Kidney glomerular epithelial cell (primary cell): ENCODE measurements at regions not wholly inside any gene's neighbourhood (a gene's known extent, or its start where the extent isn't known, plus 50 kb on each side); places are given as distances from the start of the nearest gene placed in this dataset.
A peak's percentile ranks its signal among the peaks of the same experiment; 100 is the strongest.

ENCODE experiments used
- DNase-seq: peaks from one replicate; lab custom pipeline; 2025; lab: John Stamatoyannopoulos, UW

- no peak for DNase-seq
Observed at GRCh38 chr2:147792966-147793617, 51.7 kb upstream of the ACVR2A start.

- no peak for DNase-seq
Observed at GRCh38 chr2:147790580-147790979, 54.2 kb upstream of the ACVR2A start.

- no peak for DNase-seq
Observed at GRCh38 chr2:147789720-147790119, 55.1 kb upstream of the ACVR2A start.

GRCh38 chr2:147789287-147789686 is 55.5 kb upstream of the ACVR2A start:
- DNase-seq, result no peak

GRCh38 chr2:147782141-147782930 is 62.5 kb upstream of the ACVR2A start:
- DNase-seq, result peak; percentile 66

- DNase-seq, result no peak
Observed at GRCh38 chr2:147779440-147779839, 65.4 kb upstream of the ACVR2A start.

- no peak for DNase-seq
Observed at GRCh38 chr2:147777394-147777793, 67.4 kb upstream of the ACVR2A start.

GRCh38 chr2:147774805-147775204 is 70.0 kb upstream of the ACVR2A start:
- no peak for DNase-seq

GRCh38 chr2:147773479-147773878 is 71.3 kb upstream of the ACVR2A start:
- DNase-seq, result no peak

- DNase-seq, result no peak
Observed at GRCh38 chr2:147772781-147773180, 72.0 kb upstream of the ACVR2A start.

GRCh38 chr2:147763861-147764260 is 81.0 kb upstream of the ACVR2A start:
- DNase-seq, result no peak

- DNase-seq, result no peak
Observed at GRCh38 chr2:147760984-147761383, 83.8 kb upstream of the ACVR2A start.

GRCh38 chr2:147759536-147759935 is 85.3 kb upstream of the ACVR2A start:
- no peak for DNase-seq

GRCh38 chr2:147758821-147759220 is 86.0 kb upstream of the ACVR2A start:
- no peak for DNase-seq

- no peak for DNase-seq
Observed at GRCh38 chr2:147756069-147756468, 88.8 kb upstream of the ACVR2A start.

GRCh38 chr2:147740211-147740927 is 104.5 kb upstream of the ACVR2A start:
- DNase-seq, result no peak

- DNase-seq, result no peak
Observed at GRCh38 chr2:147739508-147739907, 105.3 kb upstream of the ACVR2A start.

- DNase-seq, result no peak
Observed at GRCh38 chr2:147718831-147719230, 126.0 kb upstream of the ACVR2A start.

- no peak for DNase-seq
Observed at GRCh38 chr2:147716906-147717305, 127.9 kb upstream of the ACVR2A start.

- no peak for DNase-seq
Observed at GRCh38 chr2:147715807-147716206, 129.0 kb upstream of the ACVR2A start.

GRCh38 chr2:147714582-147714981 is 130.2 kb upstream of the ACVR2A start:
- no peak for DNase-seq

GRCh38 chr2:147713349-147713748 is 131.5 kb upstream of the ACVR2A start:
- no peak for DNase-seq

GRCh38 chr2:147712051-147712450 is 132.8 kb upstream of the ACVR2A start:
- DNase-seq, result no peak
